ENCODE measurements at regions not wholly inside any gene's neighbourhood (a gene's known extent, or its start where the extent isn't known, plus 50 kb on each side); places are given as distances from the start of the nearest gene placed in this dataset.

DNA sequence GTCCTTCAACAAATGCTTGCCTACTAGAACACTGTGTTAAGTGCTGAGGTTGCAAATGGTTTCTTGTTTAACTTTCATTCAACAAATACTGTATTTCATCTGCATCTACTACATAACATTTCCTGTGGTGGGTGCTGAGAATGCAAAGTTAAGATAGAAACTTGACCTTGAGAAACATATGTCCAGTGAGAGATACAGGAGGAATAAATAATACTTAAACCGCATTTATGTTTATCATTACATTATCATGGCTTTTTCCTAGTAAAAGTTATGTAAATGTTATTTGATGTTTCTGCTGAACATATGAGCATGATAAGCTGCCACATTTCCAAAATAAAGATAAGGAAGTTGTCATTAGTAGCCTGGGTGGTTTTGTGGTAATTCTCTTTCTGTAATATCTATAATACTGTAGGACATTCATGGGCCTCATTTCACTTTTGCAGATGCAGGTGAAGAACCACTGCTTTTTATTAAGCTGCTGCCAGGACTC, 590.4 kb downstream of the PLPP3 start:
- H3K9me3 Mint-ChIP-seq = no peaks in the 10 kb centered on the region
- TF ChIP-seq, protein P1, sequence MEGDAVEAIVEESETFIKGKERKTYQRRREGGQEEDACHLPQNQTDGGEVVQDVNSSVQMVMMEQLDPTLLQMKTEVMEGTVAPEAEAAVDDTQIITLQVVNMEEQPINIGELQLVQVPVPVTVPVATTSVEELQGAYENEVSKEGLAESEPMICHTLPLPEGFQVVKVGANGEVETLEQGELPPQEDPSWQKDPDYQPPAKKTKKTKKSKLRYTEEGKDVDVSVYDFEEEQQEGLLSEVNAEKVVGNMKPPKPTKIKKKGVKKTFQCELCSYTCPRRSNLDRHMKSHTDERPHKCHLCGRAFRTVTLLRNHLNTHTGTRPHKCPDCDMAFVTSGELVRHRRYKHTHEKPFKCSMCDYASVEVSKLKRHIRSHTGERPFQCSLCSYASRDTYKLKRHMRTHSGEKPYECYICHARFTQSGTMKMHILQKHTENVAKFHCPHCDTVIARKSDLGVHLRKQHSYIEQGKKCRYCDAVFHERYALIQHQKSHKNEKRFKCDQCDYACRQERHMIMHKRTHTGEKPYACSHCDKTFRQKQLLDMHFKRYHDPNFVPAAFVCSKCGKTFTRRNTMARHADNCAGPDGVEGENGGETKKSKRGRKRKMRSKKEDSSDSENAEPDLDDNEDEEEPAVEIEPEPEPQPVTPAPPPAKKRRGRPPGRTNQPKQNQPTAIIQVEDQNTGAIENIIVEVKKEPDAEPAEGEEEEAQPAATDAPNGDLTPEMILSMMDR (IDR thresholded peaks at IDR 0.05) = no peak
- Histone ChIP-seq H3K4me1 (ENCODE audit: control insufficient read depth in 1 of 2, insufficient read depth in 2 of 2, low read length in 2 of 2) (no peaks in the 10 kb centered on the region), H3K4me3 (replicated peaks in 1 of 3; ENCODE audit: low read depth in 2 of 3, low read length in 3 of 3) (no peak overlapping the region), H3K27ac (ENCODE audit: low read depth in 1 of 2, low read length in 2 of 2) (no peak overlapping the region), H2AFZ (ENCODE audit: insufficient read depth, low read depth, low read length, poor library complexity, severe bottlenecking) (no peak overlapping the region), H3K79me2 (ENCODE audit: insufficient read depth, low read length) (no peaks in the 10 kb centered on the region), H3K27me3 (ENCODE audit: control insufficient read depth in 2 of 2, insufficient read depth in 2 of 2, low read length in 2 of 2) (no peaks in the 10 kb centered on the region), H3K36me3 (replicated peaks in 1 of 2; ENCODE audit: control insufficient read depth in 1 of 2, insufficient read depth in 2 of 2, low read length in 2 of 2) (no peaks in the 10 kb centered on the region), H4K20me1 (ENCODE audit: insufficient read depth, low read length) (no peaks in the 10 kb centered on the region), H3K9ac (ENCODE audit: insufficient read depth, low read length, poor library complexity, severe bottlenecking) (no peak overlapping the region), H3K4me2 (replicated peaks; ENCODE audit: extremely low read depth, low read length, poor library complexity, severe bottlenecking) (no peak overlapping the region), H3K9me3 (replicated peaks in 1 of 2; ENCODE audit: control insufficient read depth in 1 of 2, insufficient read depth in 1 of 2, low read length in 2 of 2) (no peaks in the 10 kb centered on the region)
- no peaks in the 10 kb centered on the region for H3K4me1 Mint-ChIP-seq
- peaks cover 0 to 1% (median 0%) of the 10 kb centered on the region in 3 donors for H3K27me3 Mint-ChIP-seq (ENCODE audit: low read depth in 3 of 3)
- H3K36me3 Mint-ChIP-seq = no peaks in the 10 kb centered on the region
- no CpG with 5 or more reads among the region's 1 CpG for WGBS (ENCODE audit: insufficient coverage)
- no peak overlapping the region for H3K4me3 Mint-ChIP-seq
- no peak for DNase-seq
- no peak overlapping the region for H3K27ac Mint-ChIP-seq
- intact Hi-C loops (cut with micrococcal nuclease) = no loop called here

DNA sequence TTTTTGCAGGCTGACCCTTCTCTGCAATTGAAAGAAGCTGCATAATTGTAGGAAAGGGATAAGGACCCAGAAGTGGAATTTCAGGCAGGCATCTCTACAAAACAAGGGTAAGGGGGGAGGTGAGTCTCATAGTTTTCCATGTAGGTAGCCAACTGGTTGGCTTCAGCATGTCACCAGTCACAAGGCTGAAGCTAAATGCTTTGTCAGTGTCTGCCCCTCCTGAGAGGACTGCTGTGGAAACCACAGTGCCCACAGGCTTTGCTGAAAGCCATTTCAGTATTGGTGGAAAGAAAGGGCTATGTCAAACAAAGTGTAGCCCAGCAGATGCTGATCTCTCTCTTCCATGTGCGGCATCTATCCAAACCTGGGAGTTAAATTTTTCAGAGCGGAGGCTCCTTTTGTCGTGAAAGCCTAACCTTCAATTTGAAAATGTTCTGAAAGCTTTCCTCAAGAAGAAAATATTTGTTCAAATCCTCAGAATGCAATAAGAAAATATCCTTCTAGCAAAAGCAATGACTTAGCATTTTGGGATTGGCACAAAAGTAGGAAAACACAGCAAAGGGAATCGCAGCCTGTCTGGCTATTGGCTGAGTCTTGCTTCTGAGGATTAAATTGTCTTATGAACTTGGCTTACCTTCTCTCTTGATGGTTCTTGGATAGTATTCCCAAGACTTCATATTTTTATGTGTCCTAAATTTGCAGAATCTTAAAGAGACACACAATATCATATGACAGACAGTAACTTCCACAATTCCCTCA, 591.7 kb downstream of the PLPP3 start:
- H3K79me2 ChIP-seq (ENCODE audit: insufficient read depth, low read length) = no peaks in the 10 kb centered on the region
- H3K27me3 Mint-ChIP-seq (ENCODE audit: low read depth in 3 of 3) = peaks cover 0 to 1% (median 0%) of the 10 kb centered on the region in 3 donors
- H3K4me3 ChIP-seq (replicated peaks in 1 of 3; ENCODE audit: low read depth in 2 of 3, low read length in 3 of 3) = no peak overlapping the region
- whole genome bisulfite sequencing (ENCODE audit: insufficient coverage) = no CpG with 5 or more reads among the region's 4 CpGs
- H2AFZ ChIP-seq (ENCODE audit: insufficient read depth, low read depth, low read length, poor library complexity, severe bottlenecking) = no peak overlapping the region
- DNase-seq = no peak
- peaks cover 0 to 2% (median 0%) of the 10 kb centered on the region in 7 donors for H3K9me3 Mint-ChIP-seq
- no peaks in the 10 kb centered on the region for H3K27me3 ChIP-seq (ENCODE audit: control insufficient read depth in 2 of 2, insufficient read depth in 2 of 2, low read length in 2 of 2)
- H4K20me1 ChIP-seq (ENCODE audit: insufficient read depth, low read length) = no peaks in the 10 kb centered on the region
- no peak overlapping the region for H3K4me3 Mint-ChIP-seq
- no peaks in the 10 kb centered on the region for H3K36me3 Mint-ChIP-seq
- no peak overlapping the region for H3K27ac ChIP-seq (ENCODE audit: low read depth in 1 of 2, low read length in 2 of 2)
- no peak overlapping the region for H3K4me2 ChIP-seq (replicated peaks; ENCODE audit: extremely low read depth, low read length, poor library complexity, severe bottlenecking)
- no peaks in the 10 kb centered on the region for H3K4me1 ChIP-seq (ENCODE audit: control insufficient read depth in 1 of 2, insufficient read depth in 2 of 2, low read length in 2 of 2)
- H3K9me3 ChIP-seq (replicated peaks in 1 of 2; ENCODE audit: control insufficient read depth in 1 of 2, insufficient read depth in 1 of 2, low read length in 2 of 2) = no peaks in the 10 kb centered on the region
- H3K9ac ChIP-seq (ENCODE audit: insufficient read depth, low read length, poor library complexity, severe bottlenecking) = no peak overlapping the region
- no peaks in the 10 kb centered on the region for H3K4me1 Mint-ChIP-seq
- H3K27ac Mint-ChIP-seq = no peak overlapping the region
- H3K36me3 ChIP-seq (replicated peaks in 1 of 2; ENCODE audit: control insufficient read depth in 1 of 2, insufficient read depth in 2 of 2, low read length in 2 of 2) = no peaks in the 10 kb centered on the region
- TF ChIP-seq, protein P1 (IDR thresholded peaks at IDR 0.05) = no peak
- intact Hi-C loops (cut with micrococcal nuclease) = no loop called here

Data from CD14-positive monocyte (primary cell).